HepG2 (cell line): ENCODE measurements at regions not wholly inside any gene's neighbourhood (a gene's known extent, or its start where the extent isn't known, plus 50 kb on each side); places are given as distances from the start of the nearest gene placed in this dataset.

Experiments used
- ATAC-seq: fragments of 200-7000 bp; cut with Tn5 transposase; 3 replicates; pipeline ENCODE4 v1.9.1; 2020; ENCODE audit warnings: mild to moderate bottlenecking, moderate library complexity
- BruUV-seq: library from RNA; stranded (reverse); fragments of 400-500 nt; replicated peaks from 2 replicates; lab custom pipeline; 2021; lab: Mats Ljungman, UMichigan
- CTCF ChIA-PET: fragments of 300-600 bp; formaldehyde crosslinking; extraction: SDS; loops from one replicate; lab custom pipeline; 2021; ENCODE audit warnings: low total read pairs, inconsistent platforms, low intra/inter-chr PET ratio; lab: Yijun Ruan, JAX
- POLR2A ChIA-PET: fragments of 350-600 bp; sonication (Branson Sonifier 250); formaldehyde crosslinking; loops from one replicate; lab custom pipeline; 2020; ENCODE audit warnings: antibody characterized with exemption, inconsistent platforms; lab: Yijun Ruan, JAX
- DNase-seq: peaks from one replicate; pipeline ENCODE4 v3.0.0-alpha.2; 2015; ENCODE audit warnings: low spot score
- FAIRE-seq: peaks from 3 replicates; lab custom pipeline; 2011; peaks lifted over from hg19 to GRCh38; lab: Jason Lieb, UNC
- H2AFZ ChIP-seq: one replicate; pipeline ENCODE4 v1.6.1; 2011; ENCODE audit warnings: low read length, inconsistent platforms
- H3K27ac ChIP-seq: fragments of 300-600 bp; 3 replicates; pipeline ENCODE4 v1.8.0; 2011; ENCODE audit warnings: mixed run types, mild to moderate bottlenecking, mixed read lengths, low read length, inconsistent platforms; ENCODE audit not compliant: insufficient read depth; ENCODE audit errors: extremely low read length
- H3K27me3 ChIP-seq, 2 experiments: fragments of 200-600 bp in 1 of 2; 2 replicates in 1 of 2; 3 replicates in 1 of 2; pipeline versions ENCODE4 v1.6.0 to v1.8.0; 2011; ENCODE audit warnings: low read length in 2 of 2, mild to moderate bottlenecking in 2 of 2, moderate library complexity in 2 of 2, inconsistent platforms in 1 of 2; ENCODE audit not compliant: insufficient read depth in 2 of 2, control insufficient read depth in 1 of 2
- H3K36me3 ChIP-seq, 2 experiments: fragments of 200-600 bp in 1 of 2; replicated peaks in 1 of 2; 2 replicates in 1 of 2; 3 replicates in 1 of 2; pipeline versions ENCODE4 v1.5.1 to v1.8.0; 2011; ENCODE audit warnings: low read length in 2 of 2, inconsistent platforms in 1 of 2; ENCODE audit not compliant: insufficient read depth in 2 of 2, control insufficient read depth in 1 of 2
- H3K4me1 ChIP-seq: 2 replicates; pipeline ENCODE4 v1.5.1; 2012; ENCODE audit warnings: low read length, inconsistent platforms; ENCODE audit not compliant: insufficient read depth
- H3K4me2 ChIP-seq: 2 replicates; pipeline ENCODE4 v1.6.0; 2011; ENCODE audit warnings: low read depth, low read length, inconsistent platforms
- H3K4me3 ChIP-seq, 3 experiments: fragments of 200-600 bp in 1 of 3; sonication (generic), shearing (Covaris generic) in 1 of 3; replicated peaks in 1 of 3; 2 replicates each; pipeline ENCODE4 v1.5.1; 2011 to 2016; ENCODE audit warnings: low read length in 3 of 3, inconsistent platforms in 2 of 3, low read depth in 2 of 3, mild to moderate bottlenecking in 2 of 3, control low read depth in 1 of 3, mixed read lengths in 1 of 3; ENCODE audit not compliant: insufficient read depth in 1 of 3
- H3K79me2 ChIP-seq: one replicate; pipeline ENCODE4 v1.6.1; 2011; ENCODE audit warnings: low read length, inconsistent platforms; ENCODE audit not compliant: insufficient read depth
- H3K9ac ChIP-seq: 2 replicates; pipeline ENCODE4 v1.6.0; 2011; ENCODE audit warnings: mild to moderate bottlenecking, low read depth, low read length, inconsistent platforms; ENCODE audit not compliant: insufficient read depth
- H3K9me3 ChIP-seq: 2 replicates; pipeline ENCODE4 v1.5.1; 2012; ENCODE audit warnings: mild to moderate bottlenecking, low read length
- H4K20me1 ChIP-seq: 2 replicates; pipeline ENCODE4 v1.6.0; 2011; ENCODE audit warnings: inconsistent platforms, mild to moderate bottlenecking, low read length, moderate library complexity; ENCODE audit not compliant: insufficient read depth
- ATF4 ChIP-seq, 2 experiments: fragments of 450-650 bp in 1 of 2; sonication (generic) in 1 of 2; formaldehyde crosslinking; IDR thresholded peaks; 2 replicates each; pipeline versions ENCODE4 v1.5.0 to v1.8.0; 2020 to 2022; ENCODE audit warnings: mild to moderate bottlenecking in 1 of 2, missing genetic modification reagents in 1 of 2
- CBFB ChIP-seq: sonication (generic); formaldehyde crosslinking; IDR thresholded peaks from 2 replicates; pipeline ENCODE4 v1.4.0; 2020; ENCODE audit warnings: missing genetic modification reagents
- DMTF1 ChIP-seq: sonication (generic); formaldehyde crosslinking; IDR thresholded peaks from 2 replicates; pipeline ENCODE4 v1.4.0; 2020; ENCODE audit warnings: mild to moderate bottlenecking, missing genetic modification reagents
- FOXJ3 ChIP-seq: sonication (generic); formaldehyde crosslinking; IDR thresholded peaks from 2 replicates; pipeline ENCODE4 v1.4.0; 2020; ENCODE audit warnings: missing genetic modification reagents, mild to moderate bottlenecking, borderline replicate concordance
- GTF2F1 ChIP-seq: fragments of 150-350 bp; IDR thresholded peaks from 2 replicates; pipeline ENCODE4 v1.6.1; 2014; ENCODE audit warnings: low read length
- KLF11 ChIP-seq: IDR thresholded peaks from 2 replicates; pipeline ENCODE4 v1.6.1; 2016; ENCODE audit warnings: missing compliant biosample characterization
- KLF16 ChIP-seq, 2 experiments: sonication (generic) in 1 of 2; formaldehyde crosslinking in 1 of 2; IDR thresholded peaks; 2 replicates each; pipeline versions ENCODE4 v1.6.1 to v1.8.0; 2016 to 2023; ENCODE audit warnings: missing genetic modification reagents in 2 of 2, missing compliant biosample characterization in 1 of 2
- LCORL ChIP-seq, 2 experiments: fragments of 450-650 bp in 1 of 2; sonication (generic) in 1 of 2; formaldehyde crosslinking in 1 of 2; IDR thresholded peaks; 2 replicates each; pipeline versions ENCODE4 v1.5.0 to v1.6.1; 2017 to 2020; ENCODE audit warnings: antibody characterized with exemption in 1 of 2, missing genetic modification reagents in 1 of 2
- NR2F6 ChIP-seq, 2 experiments: IDR thresholded peaks; 2 replicates each; pipeline ENCODE4 v1.6.1; 2016; ENCODE audit warnings: antibody characterized with exemption in 1 of 2, mild to moderate bottlenecking in 1 of 2
- PHF20 ChIP-seq: sonication (generic); formaldehyde crosslinking; IDR thresholded peaks from 2 replicates; pipeline ENCODE4 v1.5.0; 2020; ENCODE audit warnings: mild to moderate bottlenecking, missing genetic modification reagents
- RFX1 ChIP-seq: fragments of 450-650 bp; IDR thresholded peaks from 2 replicates; pipeline ENCODE4 v1.6.1; 2017
- RNF2 ChIP-seq: fragments of 450-650 bp; conservative IDR thresholded peaks from 2 replicates; pipeline ENCODE4 v1.6.1; 2016; ENCODE audit warnings: low read depth
- SMARCE1 ChIP-seq: fragments of 450-650 bp; IDR thresholded peaks from 2 replicates; pipeline ENCODE4 v1.6.1; 2017; ENCODE audit warnings: borderline replicate concordance
- ZNF20 ChIP-seq: sonication (generic); formaldehyde crosslinking; IDR thresholded peaks from 2 replicates; pipeline ENCODE4 v1.4.0; 2020; ENCODE audit warnings: mild to moderate bottlenecking, moderate library complexity, missing genetic modification reagents
- ZNF383 ChIP-seq: sonication (generic); formaldehyde crosslinking; IDR thresholded peaks from 2 replicates; pipeline ENCODE4 v1.4.0; 2020; ENCODE audit warnings: missing genetic modification reagents, mild to moderate bottlenecking, borderline replicate concordance
- ZNF441 ChIP-seq: sonication (generic); formaldehyde crosslinking; IDR thresholded peaks from 2 replicates; pipeline ENCODE4 v1.7.0; 2021; ENCODE audit warnings: missing genetic modification reagents, borderline replicate concordance
- ZNF691 ChIP-seq: sonication (generic); formaldehyde crosslinking; IDR thresholded peaks from 2 replicates; pipeline ENCODE4 v1.4.0; 2020; ENCODE audit warnings: missing genetic modification reagents, low read depth, mild to moderate bottlenecking, borderline replicate concordance
- ZNF773 ChIP-seq: sonication (generic); formaldehyde crosslinking; IDR thresholded peaks from 2 replicates; pipeline ENCODE4 v1.4.0; 2020; ENCODE audit warnings: missing genetic modification reagents, borderline replicate concordance
- WGBS: methylation state at CpG from one replicate; pipeline ENCODE4 v1.1.6; 2017; ENCODE audit warnings: low lambda C conversion rate; 5-methylcytosine and 5-hydroxymethylcytosine counted together
- in situ Hi-C: cut with HindIII; loops from 2 replicates; pipeline ENCODE4 v1.10.0; 2017; ENCODE audit warnings: low pct_unique_long_range_greater_than_20kb; ENCODE audit not compliant: extremely low pct_ligation_motif_present
- intact Hi-C: fragments of 100-400 bp; cut with micrococcal nuclease; formaldehyde crosslinking; loops from one replicate; pipeline ENCODE4 v1.10.0; 2022; ENCODE audit not compliant: unreplicated experiment
- TF ChIP-seq, protein P1 (sequence below): sonication (generic); formaldehyde crosslinking; IDR thresholded peaks from 2 replicates; pipeline ENCODE4 v1.5.0; 2020; ENCODE audit warnings: missing genetic modification reagents

- in situ Hi-C loops, result no loop called here
- TF ChIP-seq NR2F6 (IDR thresholded peaks at IDR 0.05) (no peak), NR2F6 (CRISPR knock-in tag; IDR thresholded peaks at IDR 0.05) (no peak), KLF16 (CRISPR knock-in tag; IDR thresholded peaks at IDR 0.05) (no peak), RFX1 (no peak), CBFB (CRISPR knock-in tag) (no peak), SMARCE1 (no peak), ZNF20 (CRISPR knock-in tag) (no peak), ATF4 (CRISPR knock-in tag; IDR thresholded peaks at IDR 0.05) (no peak), ZNF441 (no peak), FOXJ3 (CRISPR knock-in tag) (no peak), ZNF383 (CRISPR knock-in tag) (no peak), PHF20 (CRISPR knock-in tag) (no peak), RNF2 (no peak), GTF2F1 (no peak), ZNF773 (CRISPR knock-in tag) (no peak), ZNF691 (CRISPR knock-in tag) (no peak), KLF11 (CRISPR knock-in tag) (no peak), LCORL (IDR thresholded peaks at IDR 0.05) (no peak), LCORL (CRISPR knock-in tag; IDR thresholded peaks at IDR 0.05) (no peak), DMTF1 (CRISPR knock-in tag) (no peak)
- TF ChIP-seq, protein P1, sequence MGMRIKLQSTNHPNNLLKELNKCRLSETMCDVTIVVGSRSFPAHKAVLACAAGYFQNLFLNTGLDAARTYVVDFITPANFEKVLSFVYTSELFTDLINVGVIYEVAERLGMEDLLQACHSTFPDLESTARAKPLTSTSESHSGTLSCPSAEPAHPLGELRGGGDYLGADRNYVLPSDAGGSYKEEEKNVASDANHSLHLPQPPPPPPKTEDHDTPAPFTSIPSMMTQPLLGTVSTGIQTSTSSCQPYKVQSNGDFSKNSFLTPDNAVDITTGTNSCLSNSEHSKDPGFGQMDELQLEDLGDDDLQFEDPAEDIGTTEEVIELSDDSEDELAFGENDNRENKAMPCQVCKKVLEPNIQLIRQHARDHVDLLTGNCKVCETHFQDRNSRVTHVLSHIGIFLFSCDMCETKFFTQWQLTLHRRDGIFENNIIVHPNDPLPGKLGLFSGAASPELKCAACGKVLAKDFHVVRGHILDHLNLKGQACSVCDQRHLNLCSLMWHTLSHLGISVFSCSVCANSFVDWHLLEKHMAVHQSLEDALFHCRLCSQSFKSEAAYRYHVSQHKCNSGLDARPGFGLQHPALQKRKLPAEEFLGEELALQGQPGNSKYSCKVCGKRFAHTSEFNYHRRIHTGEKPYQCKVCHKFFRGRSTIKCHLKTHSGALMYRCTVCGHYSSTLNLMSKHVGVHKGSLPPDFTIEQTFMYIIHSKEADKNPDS (CRISPR knock-in tag), result no peak
- TF ChIP-seq, all 625 proteins: peak for 0
- no TSS peak for BruUV-seq
- Histone ChIP-seq H3K36me3 (no peaks in the 10 kb centered on the region), H2AFZ (no peak overlapping the region), H3K4me1 (no peaks in the 10 kb centered on the region), H3K9ac (no peak overlapping the region), H3K27ac (no peak overlapping the region), H3K27me3 (no peaks in the 10 kb centered on the region), H3K9me3 (no peaks in the 10 kb centered on the region), H3K4me3 (no peak overlapping the region), H4K20me1 (no peaks in the 10 kb centered on the region), H3K79me2 (no peaks in the 10 kb centered on the region), H3K4me2 (no peak overlapping the region)
- 20% methylated on average over 1 of the region's 1 CpG for WGBS
- CTCF ChIA-PET, result no interaction called here
- intact Hi-C loops, result no loop called here
- no peak for DNase-seq
- no peak for ATAC-seq
- FAIRE-seq, result no peak
- POLR2A ChIA-PET, result no interaction called here
Observed at GRCh38 chr7:94250987-94251386, 143.7 kb upstream of the COL1A2 start.
